GM18526 (cell line): ENCODE measurements at regions not wholly inside any gene's neighbourhood (a gene's known extent, or its start where the extent isn't known, plus 50 kb on each side); places are given as distances from the start of the nearest gene placed in this dataset.

Experiments
- POLR2A ChIP-seq: IDR thresholded peaks from 3 replicates; pipeline ENCODE4 v1.6.1; 2011; ENCODE audit not compliant: insufficient read length; ENCODE audit errors: extremely low read depth

DNA sequence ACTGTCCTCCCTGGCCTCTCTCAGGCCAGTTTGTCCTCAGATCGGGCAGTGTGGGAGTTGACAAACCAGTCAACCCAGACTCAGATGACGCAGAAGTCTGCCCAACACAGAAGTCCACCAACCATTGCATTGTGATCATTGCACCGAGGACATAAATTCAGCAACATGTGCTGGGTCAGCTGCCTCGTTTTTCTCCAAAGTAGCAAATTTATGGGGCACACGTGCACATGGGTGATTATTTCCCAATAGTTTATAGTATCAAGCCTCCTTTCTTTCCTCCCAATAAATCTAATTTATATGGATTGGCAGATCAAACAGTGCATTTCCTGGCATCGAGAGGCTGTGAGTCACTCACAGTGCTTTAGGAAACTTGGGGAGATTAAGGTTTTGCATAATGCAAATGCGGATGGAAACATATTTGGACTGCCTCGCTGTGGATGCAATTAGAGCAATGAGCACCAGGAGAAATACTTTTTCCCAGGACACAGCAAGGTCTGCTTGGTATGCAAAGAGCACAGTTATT, 413.7 kb upstream of the SULF2 start:
- TF ChIP-seq POLR2A = no peak

DNA sequence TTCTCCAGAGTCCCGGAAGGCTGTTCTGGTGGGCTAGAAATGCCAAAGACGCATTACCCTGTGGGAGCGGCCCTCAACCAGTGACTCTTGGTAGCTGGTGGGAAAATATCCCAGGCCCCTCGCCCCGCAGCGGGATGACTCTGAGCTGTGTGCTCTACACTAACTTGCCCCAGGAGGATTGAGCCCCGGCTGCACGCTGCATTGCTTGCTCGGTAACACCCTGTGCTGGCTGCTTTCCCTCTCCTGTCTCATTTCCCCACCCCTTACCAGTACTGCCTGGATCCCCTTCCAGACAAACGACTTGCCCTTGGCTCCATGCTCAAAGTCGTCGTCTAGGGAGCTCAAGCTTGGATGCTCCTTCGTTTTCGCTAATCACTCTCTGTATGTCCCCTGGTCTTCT, 411.8 kb upstream of the SULF2 start:
- no peak for TF ChIP-seq POLR2A

DNA sequence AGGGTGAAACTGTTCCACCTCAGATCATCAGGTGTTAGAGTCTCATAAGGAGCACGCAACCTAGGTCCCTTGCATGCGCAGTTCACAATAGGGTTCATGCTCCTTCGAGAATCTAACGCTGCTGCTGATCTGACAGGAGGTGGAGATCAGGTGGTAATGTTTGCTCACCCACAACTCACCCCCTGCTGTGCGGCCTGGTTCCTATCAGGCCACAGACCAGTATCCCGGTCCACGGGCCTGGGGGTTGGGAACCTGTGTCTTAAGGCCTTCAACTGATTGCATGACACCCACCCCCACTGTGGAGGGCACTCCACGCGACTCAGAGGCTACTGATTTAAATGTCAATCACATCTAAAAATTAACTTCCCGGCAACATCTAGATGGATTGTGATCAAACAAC, 411.2 kb upstream of the SULF2 start:
- TF ChIP-seq POLR2A = no peak

GRCh38 chr20:48196001-48196400, 410.7 kb upstream of the SULF2 start:
- TF ChIP-seq POLR2A = no peak

GRCh38 chr20:48195121-48195870, 410.0 kb upstream of the SULF2 start:
- no peak for TF ChIP-seq POLR2A

GRCh38 chr20:48194583-48194982, 409.3 kb upstream of the SULF2 start:
- TF ChIP-seq POLR2A = no peak

- no peak for TF ChIP-seq POLR2A
These were observed 408.5 kb upstream of the SULF2 start for GRCh38 chr20:48193627-48194425.

DNA sequence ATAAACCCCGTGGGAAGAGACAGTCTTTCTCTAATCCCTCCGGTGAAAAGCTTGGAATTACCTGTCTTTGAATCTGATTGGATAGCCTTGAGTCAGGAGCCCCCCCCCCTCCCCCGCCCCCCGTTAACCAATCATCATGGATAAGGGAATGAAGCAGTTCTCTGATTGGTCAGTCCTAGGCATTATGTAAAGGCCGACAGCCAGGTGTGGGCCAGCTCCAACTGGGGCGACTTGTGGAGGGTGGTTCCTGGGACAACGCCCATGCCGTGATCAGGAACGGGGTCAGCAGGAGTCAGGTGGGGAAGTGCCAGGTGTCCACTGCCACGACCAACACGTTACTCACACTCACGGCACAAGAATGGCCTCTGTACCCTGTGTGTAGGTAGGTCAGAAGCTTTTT, 406.8 kb upstream of the SULF2 start:
- no peak for TF ChIP-seq POLR2A

DNA sequence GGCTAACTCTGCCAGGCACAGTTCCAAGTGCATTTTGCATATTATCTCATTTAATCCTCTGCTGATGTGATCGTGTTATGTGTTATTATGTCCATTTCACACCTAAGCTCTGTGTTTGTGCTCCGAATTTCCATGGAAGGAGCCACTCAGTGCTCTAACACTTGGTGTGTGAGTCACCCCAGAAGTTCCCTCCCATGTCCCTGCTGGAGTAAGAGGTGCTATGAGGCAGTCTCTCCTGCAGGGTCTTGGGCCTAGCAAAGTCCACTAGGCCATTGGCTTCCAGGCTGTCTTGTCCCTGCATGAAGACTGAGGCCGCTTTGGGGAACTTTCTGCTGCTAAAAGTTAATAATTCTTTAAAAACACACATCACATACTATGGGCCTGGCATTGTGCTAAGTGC, 405.9 kb upstream of the SULF2 start:
- TF ChIP-seq POLR2A = no peak

- no peak for TF ChIP-seq POLR2A
These were observed 405.5 kb upstream of the SULF2 start for GRCh38 chr20:48190757-48191156.

GRCh38 chr20:48189181-48189580, 403.9 kb upstream of the SULF2 start:
- TF ChIP-seq POLR2A = no peak

DNA sequence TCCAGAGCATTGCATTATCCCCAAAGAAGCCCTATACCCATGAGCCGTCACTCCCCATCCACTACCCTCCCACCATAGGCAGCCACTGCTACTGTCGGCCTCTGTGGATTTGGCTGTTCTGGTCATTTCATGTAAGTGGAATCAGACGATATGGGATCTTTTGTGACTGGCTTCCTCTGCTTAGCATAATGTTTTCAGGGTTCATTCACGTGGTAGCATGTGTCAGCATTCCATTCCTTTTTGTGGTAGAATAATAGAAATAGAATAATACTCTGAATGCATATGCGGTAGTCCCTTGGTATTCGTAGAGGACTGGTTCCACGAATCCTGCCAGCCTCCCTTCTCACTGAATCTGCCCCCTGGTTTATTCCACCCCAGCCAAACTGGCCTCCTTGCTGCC, 402.6 kb upstream of the SULF2 start:
- no peak for TF ChIP-seq POLR2A

GRCh38 chr20:48186915-48187314, 401.6 kb upstream of the SULF2 start:
- no peak for TF ChIP-seq POLR2A

- TF ChIP-seq POLR2A = no peak
These were observed 401.2 kb upstream of the SULF2 start for GRCh38 chr20:48186447-48186846.

DNA sequence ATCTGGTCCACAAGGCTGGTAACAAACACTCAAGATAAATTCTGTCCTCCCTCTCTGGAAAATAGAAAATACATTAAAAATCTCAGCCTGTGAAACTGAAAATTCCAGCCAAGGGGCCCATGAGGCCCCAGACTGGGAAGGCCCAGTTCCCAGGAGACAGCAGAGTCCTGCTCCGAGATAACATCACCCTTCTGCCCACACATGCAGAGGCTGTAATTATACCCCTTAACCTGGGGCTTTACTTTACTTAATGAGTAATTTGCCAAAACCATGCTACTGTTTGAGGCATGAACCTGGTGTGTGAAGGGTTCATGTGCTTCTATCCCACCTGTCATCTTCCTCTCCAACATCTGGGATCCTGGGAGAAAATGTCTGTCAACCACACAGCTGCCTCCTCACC, 398.9 kb upstream of the SULF2 start:
- no peak for TF ChIP-seq POLR2A

GRCh38 chr20:48181261-48181935, 396.1 kb upstream of the SULF2 start:
- no peak for TF ChIP-seq POLR2A
